HEK293 (cell line): ENCODE measurements at regions not wholly inside any gene's neighbourhood (a gene's known extent, or its start where the extent isn't known, plus 50 kb on each side); places are given as distances from the start of the nearest gene placed in this dataset.

Source experiments
- CTCF ChIA-PET: fragments of 350-600 bp; formaldehyde crosslinking; extraction: SDS; loops from one replicate; lab custom pipeline; 2021; ENCODE audit warnings: antibody characterized with exemption; lab: Yijun Ruan, JAX
- POLR2A ChIA-PET: fragments of 300-600 bp; formaldehyde crosslinking; extraction: SDS; loops from one replicate; lab custom pipeline; 2020; ENCODE audit warnings: antibody characterized with exemption, inconsistent platforms; lab: Yijun Ruan, JAX
- H3K27ac ChIP-seq: fragments of 200-500 bp; sonication (Bioruptor generic); 2 replicates; pipeline ENCODE4 v1.5.1; 2014; ENCODE audit warnings: low read depth, low read length, control low read depth, inconsistent platforms; ENCODE audit errors: extremely low read depth
- H3K36me3 ChIP-seq, 2 experiments: fragments of 200-500 bp in 1 of 2; sonication (Bioruptor generic) in 1 of 2; 1 replicate in 1 of 2; 2 replicates in 1 of 2; pipeline ENCODE4 v1.5.1; 2014 to 2017; ENCODE audit warnings: inconsistent platforms in 2 of 2, low read length in 2 of 2; ENCODE audit not compliant: control insufficient read depth in 2 of 2, insufficient read depth in 1 of 2
- H3K4me1 ChIP-seq: fragments of 200-500 bp; sonication (Bioruptor generic); 2 replicates; pipeline ENCODE4 v1.5.1; 2014; ENCODE audit warnings: mild to moderate bottlenecking, low read length, inconsistent platforms; ENCODE audit not compliant: control insufficient read depth, insufficient read depth
- H3K4me3 ChIP-seq: 2 replicates; pipeline ENCODE4 v1.5.1; 2011; ENCODE audit warnings: low read depth, mild to moderate bottlenecking, control low read depth, low read length, moderate library complexity
- H3K9me3 ChIP-seq: fragments of 200-500 bp; sonication (Bioruptor generic); 2 replicates; pipeline ENCODE4 v1.5.1; 2014; ENCODE audit warnings: low read depth, low read length, inconsistent platforms; ENCODE audit not compliant: control insufficient read depth, insufficient read depth
- GLI4 ChIP-seq: fragments of 450-650 bp; formaldehyde crosslinking; IDR thresholded peaks from 2 replicates; pipeline ENCODE4 v1.5.1; 2016; ENCODE audit warnings: missing biosample characterization, missing genetic modification characterization
- KLF10 ChIP-seq: fragments of 450-650 bp; IDR thresholded peaks from 2 replicates; pipeline ENCODE4 v1.5.1; 2018; ENCODE audit warnings: missing biosample characterization, mild to moderate bottlenecking, missing genetic modification characterization
- TCF7L2 ChIP-seq: IDR thresholded peaks from 2 replicates; pipeline ENCODE4 v1.6.1; 2011; ENCODE audit warnings: low read depth, mild to moderate bottlenecking, inconsistent platforms, low read length, moderate library complexity, borderline replicate concordance
- ZBTB1 ChIP-seq: fragments of 450-650 bp; formaldehyde crosslinking; IDR thresholded peaks from 2 replicates; pipeline ENCODE4 v1.5.1; 2016; ENCODE audit warnings: missing biosample characterization, missing genetic modification characterization
- ZFP3 ChIP-seq: fragments of 450-650 bp; formaldehyde crosslinking; IDR thresholded peaks from 2 replicates; pipeline ENCODE4 v1.5.1; 2016; ENCODE audit warnings: low read depth, missing biosample characterization, missing genetic modification characterization
- ZFP37 ChIP-seq: fragments of 450-650 bp; formaldehyde crosslinking; IDR thresholded peaks from 2 replicates; pipeline ENCODE4 v1.5.1; 2016; ENCODE audit warnings: missing biosample characterization, missing genetic modification characterization
- ZNF140 ChIP-seq: fragments of 450-650 bp; formaldehyde crosslinking; IDR thresholded peaks from 2 replicates; pipeline ENCODE4 v1.5.1; 2016; ENCODE audit warnings: missing biosample characterization, missing genetic modification characterization
- ZNF16 ChIP-seq: fragments of 450-650 bp; formaldehyde crosslinking; IDR thresholded peaks from 2 replicates; pipeline ENCODE4 v1.5.1; 2016; ENCODE audit warnings: low read depth, missing biosample characterization, missing genetic modification characterization
- ZNF169 ChIP-seq: fragments of 450-650 bp; formaldehyde crosslinking; IDR thresholded peaks from 2 replicates; pipeline ENCODE4 v1.5.1; 2016; ENCODE audit warnings: missing biosample characterization, missing genetic modification characterization
- ZNF266 ChIP-seq: fragments of 450-650 bp; formaldehyde crosslinking; IDR thresholded peaks from 2 replicates; pipeline ENCODE4 v1.5.1; 2016; ENCODE audit warnings: missing biosample characterization, missing genetic modification characterization, low read depth
- ZNF394 ChIP-seq: fragments of 450-650 bp; formaldehyde crosslinking; IDR thresholded peaks from 2 replicates; pipeline ENCODE4 v1.5.1; 2016; ENCODE audit warnings: missing biosample characterization, missing genetic modification characterization, mild to moderate bottlenecking, moderate library complexity, borderline replicate concordance
- ZNF416 ChIP-seq: fragments of 450-650 bp; formaldehyde crosslinking; IDR thresholded peaks from 2 replicates; pipeline ENCODE4 v1.5.1; 2016; ENCODE audit warnings: missing biosample characterization, missing genetic modification characterization
- ZNF521 ChIP-seq: fragments of 450-650 bp; formaldehyde crosslinking; IDR thresholded peaks from 2 replicates; pipeline ENCODE4 v1.5.1; 2017; ENCODE audit warnings: missing biosample characterization, mild to moderate bottlenecking, missing genetic modification characterization
- ZNF529 ChIP-seq: fragments of 450-650 bp; formaldehyde crosslinking; IDR thresholded peaks from 2 replicates; pipeline ENCODE4 v1.5.1; 2017; ENCODE audit warnings: missing genetic modification characterization, missing biosample characterization; ENCODE audit not compliant: insufficient replicate concordance
- ZNF560 ChIP-seq: fragments of 450-650 bp; formaldehyde crosslinking; IDR thresholded peaks from 2 replicates; pipeline ENCODE4 v1.5.1; 2017; ENCODE audit warnings: missing biosample characterization, missing genetic modification characterization, borderline replicate concordance
- ZNF561 ChIP-seq: fragments of 450-650 bp; IDR thresholded peaks from 2 replicates; pipeline ENCODE4 v1.5.1; 2018; ENCODE audit warnings: missing biosample characterization, missing genetic modification characterization, borderline replicate concordance
- ZNF585B ChIP-seq: fragments of 450-650 bp; formaldehyde crosslinking; IDR thresholded peaks from 2 replicates; pipeline ENCODE4 v1.5.1; 2016; ENCODE audit warnings: missing biosample characterization, missing genetic modification characterization
- ZNF629 ChIP-seq: fragments of 450-650 bp; formaldehyde crosslinking; IDR thresholded peaks from 2 replicates; pipeline ENCODE4 v1.5.1; 2017; ENCODE audit warnings: missing biosample characterization, missing genetic modification characterization
- ZNF645 ChIP-seq: fragments of 450-650 bp; formaldehyde crosslinking; IDR thresholded peaks from 2 replicates; pipeline ENCODE4; 2016; ENCODE audit warnings: missing biosample characterization, missing genetic modification characterization
- ZNF692 ChIP-seq: fragments of 450-650 bp; formaldehyde crosslinking; IDR thresholded peaks from 2 replicates; pipeline ENCODE4 v1.5.1; 2016; ENCODE audit warnings: missing biosample characterization, missing genetic modification characterization
- ZNF76 ChIP-seq: fragments of 450-650 bp; formaldehyde crosslinking; IDR thresholded peaks from 2 replicates; pipeline ENCODE4; 2016; ENCODE audit warnings: low read depth, missing biosample characterization, missing genetic modification characterization, borderline replicate concordance
- ZNF791 ChIP-seq: fragments of 450-650 bp; formaldehyde crosslinking; IDR thresholded peaks from 2 replicates; pipeline ENCODE4 v1.5.1; 2016; ENCODE audit warnings: missing biosample characterization, missing genetic modification characterization
- TF ChIP-seq, protein P1 (sequence below): fragments of 450-650 bp; formaldehyde crosslinking; IDR thresholded peaks from 2 replicates; pipeline ENCODE4 v1.5.1; 2016; ENCODE audit warnings: missing biosample characterization, missing genetic modification characterization
- TF ChIP-seq, protein P2 (sequence below): fragments of 450-650 bp; formaldehyde crosslinking; IDR thresholded peaks from 2 replicates; pipeline ENCODE4 v1.5.1; 2017; ENCODE audit warnings: missing biosample characterization, missing genetic modification characterization
- TF ChIP-seq, protein P3 (sequence below): fragments of 450-650 bp; formaldehyde crosslinking; IDR thresholded peaks from 2 replicates; pipeline ENCODE4 v1.5.1; 2016; ENCODE audit warnings: missing biosample characterization, missing genetic modification characterization, low read depth

DNA sequence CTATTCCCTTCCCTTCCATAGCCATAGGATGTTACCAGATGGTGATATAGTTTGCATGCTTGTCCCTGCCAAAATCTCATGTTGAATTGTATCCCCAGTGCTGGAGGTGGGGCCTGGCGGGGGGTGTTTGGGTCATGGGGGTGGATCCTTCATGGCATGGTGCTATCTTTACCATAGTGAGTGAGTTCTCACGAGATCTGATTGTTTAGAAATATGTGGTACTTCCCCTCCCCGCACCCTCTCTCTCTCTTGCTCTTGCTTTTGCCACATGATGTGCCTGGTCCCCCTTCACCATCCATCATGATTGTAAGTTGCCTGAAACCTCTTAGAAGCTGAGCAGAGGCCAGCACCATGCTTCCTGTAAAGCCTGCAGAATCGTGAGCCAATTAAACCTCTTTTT is 181.3 kb downstream of the CAND1 start (continued):
- no peak for TF ChIP-seq ZNF416 (tag by site-specific recombination)
- no peak for TF ChIP-seq ZNF561 (tag by site-specific recombination)
- TF ChIP-seq ZNF629 (tag by site-specific recombination), result no peak
- TF ChIP-seq ZNF560 (tag by site-specific recombination), result no peak
- TF ChIP-seq ZFP37 (tag by site-specific recombination), result no peak
- no peak for TF ChIP-seq ZNF140 (tag by site-specific recombination)
- no peak for TF ChIP-seq TCF7L2

DNA sequence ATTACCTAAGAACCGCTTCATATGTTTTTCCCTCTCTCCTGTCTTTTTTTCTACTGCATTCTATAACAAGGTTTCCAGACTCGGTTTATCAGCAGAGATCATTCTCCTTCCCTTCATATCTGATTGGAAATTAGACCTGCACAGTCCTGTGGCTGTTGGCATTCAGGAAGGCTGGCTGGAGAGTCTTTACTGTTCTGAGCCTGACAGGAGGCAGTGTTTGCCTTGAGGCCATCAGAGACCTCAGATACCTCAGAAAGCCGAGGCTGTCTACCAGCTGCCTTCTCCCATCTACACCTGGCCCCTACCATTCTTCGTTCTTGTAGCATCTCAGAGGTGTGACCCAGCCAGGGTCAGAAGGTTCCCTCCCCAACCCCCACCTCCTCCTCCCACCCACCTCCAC is 182.0 kb downstream of the CAND1 start:
- no peaks in the 10 kb centered on the region for H3K36me3 ChIP-seq
- TF ChIP-seq, protein P1, sequence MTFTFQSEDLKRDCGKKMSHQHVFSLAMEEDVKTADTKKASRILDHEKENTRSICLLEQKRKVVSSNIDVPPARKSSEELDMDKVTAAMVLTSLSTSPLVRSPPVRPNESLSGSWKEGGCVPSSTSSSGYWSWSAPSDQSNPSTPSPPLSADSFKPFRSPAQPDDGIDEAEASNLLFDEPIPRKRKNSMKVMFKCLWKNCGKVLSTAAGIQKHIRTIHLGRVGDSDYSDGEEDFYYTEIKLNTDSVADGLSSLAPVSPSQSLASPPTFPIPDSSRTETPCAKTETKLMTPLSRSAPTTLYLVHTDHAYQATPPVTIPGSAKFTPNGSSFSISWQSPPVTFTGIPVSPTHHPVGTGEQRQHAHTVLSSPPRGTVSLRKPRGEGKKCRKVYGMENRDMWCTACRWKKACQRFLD (tag by site-specific recombination), result no peak
- TF ChIP-seq ZNF76, result no peak
- TF ChIP-seq ZNF266, result no peak
- no peak for TF ChIP-seq GLI4
- no peak for TF ChIP-seq ZNF169 (tag by site-specific recombination)
- TF ChIP-seq ZNF521, result no peak
- TF ChIP-seq ZNF629 (tag by site-specific recombination), result no peak
- no peak for TF ChIP-seq ZFP3 (tag by site-specific recombination)
- no peak for TF ChIP-seq ZNF585B (tag by site-specific recombination)
- TF ChIP-seq ZNF645 (tag by site-specific recombination), result no peak
- TF ChIP-seq ZNF16, result no peak
- TF ChIP-seq, protein P2, sequence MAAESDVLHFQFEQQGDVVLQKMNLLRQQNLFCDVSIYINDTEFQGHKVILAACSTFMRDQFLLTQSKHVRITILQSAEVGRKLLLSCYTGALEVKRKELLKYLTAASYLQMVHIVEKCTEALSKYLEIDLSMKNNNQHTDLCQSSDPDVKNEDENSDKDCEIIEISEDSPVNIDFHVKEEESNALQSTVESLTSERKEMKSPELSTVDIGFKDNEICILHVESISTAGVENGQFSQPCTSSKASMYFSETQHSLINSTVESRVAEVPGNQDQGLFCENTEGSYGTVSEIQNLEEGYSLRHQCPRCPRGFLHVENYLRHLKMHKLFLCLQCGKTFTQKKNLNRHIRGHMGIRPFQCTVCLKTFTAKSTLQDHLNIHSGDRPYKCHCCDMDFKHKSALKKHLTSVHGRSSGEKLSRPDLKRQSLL (tag by site-specific recombination), result no peak
- TF ChIP-seq ZNF529 (tag by site-specific recombination), result no peak
- TF ChIP-seq ZNF791, result no peak
- no peak for TF ChIP-seq ZBTB1 (tag by site-specific recombination)
- TF ChIP-seq KLF10 (tag by site-specific recombination), result no peak
- TF ChIP-seq, protein P3, sequence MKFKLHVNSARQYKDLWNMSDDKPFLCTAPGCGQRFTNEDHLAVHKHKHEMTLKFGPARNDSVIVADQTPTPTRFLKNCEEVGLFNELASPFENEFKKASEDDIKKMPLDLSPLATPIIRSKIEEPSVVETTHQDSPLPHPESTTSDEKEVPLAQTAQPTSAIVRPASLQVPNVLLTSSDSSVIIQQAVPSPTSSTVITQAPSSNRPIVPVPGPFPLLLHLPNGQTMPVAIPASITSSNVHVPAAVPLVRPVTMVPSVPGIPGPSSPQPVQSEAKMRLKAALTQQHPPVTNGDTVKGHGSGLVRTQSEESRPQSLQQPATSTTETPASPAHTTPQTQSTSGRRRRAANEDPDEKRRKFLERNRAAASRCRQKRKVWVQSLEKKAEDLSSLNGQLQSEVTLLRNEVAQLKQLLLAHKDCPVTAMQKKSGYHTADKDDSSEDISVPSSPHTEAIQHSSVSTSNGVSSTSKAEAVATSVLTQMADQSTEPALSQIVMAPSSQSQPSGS (tag by site-specific recombination), result no peak
- TF ChIP-seq ZNF394 (tag by site-specific recombination), result no peak
- no peak for TF ChIP-seq ZNF692
- TF ChIP-seq, all 188 proteins: peak for 0
- ChIA-PET POLR2A (no interaction called here), CTCF (interaction anchor here (0.6 to 1.4 kb wide), 2 partner anchors 60 to 492 kb away, joined by 3 read pairs; no protein-coding TSS in a partner anchor)
- Histone ChIP-seq H3K4me1 (0 out of 2 replicates have a peak, but pooled peaks cover 1% of the 10 kb centered on the region), H3K4me3 (no peak overlapping the region), H3K27ac (no peak overlapping the region), H3K9me3 (no peaks in the 10 kb centered on the region)
